IMR-90 (cell line): ENCODE measurements at regions not wholly inside any gene's neighbourhood (a gene's known extent, or its start where the extent isn't known, plus 50 kb on each side); places are given as distances from the start of the nearest gene placed in this dataset.

Experiments
- ATAC-seq: fragments of 200-7000 bp; cut with Tn5 transposase; 2 replicates; pipeline ENCODE4 v1.9.1; 2020; ENCODE audit warnings: low read depth, mild to moderate bottlenecking, moderate library complexity
- BruUV-seq: library from RNA; stranded (reverse); fragments of 400-500 nt; replicated peaks from 2 replicates; lab custom pipeline; 2021; lab: Mats Ljungman, UMichigan
- CTCF ChIA-PET: fragments of 300-600 bp; formaldehyde crosslinking; extraction: SDS; loops from one replicate; lab custom pipeline; 2021; ENCODE audit warnings: antibody characterized with exemption; lab: Yijun Ruan, JAX
- POLR2A ChIA-PET: fragments of 300-600 bp; sonication (Branson Sonifier 250); formaldehyde crosslinking; loops from one replicate; lab custom pipeline; 2022; ENCODE audit warnings: antibody characterized with exemption; ENCODE audit not compliant: unreplicated experiment; lab: Charles Lee
- DNase-seq: peaks from one replicate; pipeline ENCODE4 v3.0.0; 2013
- H2AFZ ChIP-seq: replicated peaks from 2 replicates; pipeline ENCODE3; 2013; ENCODE audit warnings: low read length, mild to moderate bottlenecking; ENCODE audit not compliant: poor library complexity
- H2AK5ac ChIP-seq: 2 replicates; pipeline ENCODE4 v1.6.1; 2013; ENCODE audit warnings: low read depth, low read length, inconsistent platforms
- H2AK9ac ChIP-seq: replicated peaks from 2 replicates; pipeline ENCODE3; 2013; ENCODE audit warnings: mild to moderate bottlenecking, low read depth, low read length, moderate library complexity; ENCODE audit not compliant: poor library complexity
- H2BK120ac ChIP-seq: 2 replicates; pipeline ENCODE4 v1.6.1; 2013; ENCODE audit warnings: low read depth, low read length, inconsistent platforms
- H2BK15ac ChIP-seq: 3 replicates; pipeline ENCODE4 v1.6.1; 2013; ENCODE audit warnings: low read depth, low read length, inconsistent platforms
- H2BK20ac ChIP-seq: 2 replicates; pipeline ENCODE4 v1.6.1; 2013; ENCODE audit warnings: low read depth, mild to moderate bottlenecking, inconsistent platforms, low read length, moderate library complexity
- H2BK5ac ChIP-seq: 2 replicates; pipeline ENCODE4 v1.6.1; 2013; ENCODE audit warnings: mild to moderate bottlenecking, low read depth, low read length, inconsistent platforms; ENCODE audit not compliant: poor library complexity, severe bottlenecking
- H3K14ac ChIP-seq: replicated peaks from 2 replicates; pipeline ENCODE4 v1.6.1; 2013; ENCODE audit warnings: low read depth, low read length, inconsistent platforms
- H3K18ac ChIP-seq: 2 replicates; pipeline ENCODE4 v1.6.1; 2013; ENCODE audit warnings: low read depth, low read length, control low read depth
- H3K23ac ChIP-seq: 2 replicates; pipeline ENCODE4 v1.6.1; 2013; ENCODE audit warnings: low read depth, low read length, inconsistent platforms
- H3K27ac ChIP-seq: 2 replicates; pipeline ENCODE4 v1.5.1; 2013; ENCODE audit warnings: mild to moderate bottlenecking, control low read depth, low read length; ENCODE audit not compliant: insufficient read depth
- H3K27me3 ChIP-seq: 2 replicates; pipeline ENCODE4 v1.6.1; 2013; ENCODE audit warnings: low read length; ENCODE audit not compliant: control insufficient read depth, insufficient read depth
- H3K36me3 ChIP-seq: 2 replicates; pipeline ENCODE4 v1.6.1; 2013; ENCODE audit warnings: low read length, mixed read lengths; ENCODE audit not compliant: control insufficient read depth, insufficient read depth
- H3K4ac ChIP-seq: 2 replicates; pipeline ENCODE4 v1.6.1; 2013; ENCODE audit warnings: low read depth, low read length, inconsistent platforms
- H3K4me1 ChIP-seq: 2 replicates; pipeline ENCODE4 v1.6.1; 2013; ENCODE audit warnings: low read length, mixed read lengths; ENCODE audit not compliant: control insufficient read depth, insufficient read depth
- H3K4me2 ChIP-seq: 2 replicates; pipeline ENCODE4 v1.6.1; 2013; ENCODE audit warnings: low read depth, mild to moderate bottlenecking, control low read depth, low read length, moderate library complexity
- H3K4me3 ChIP-seq: 2 replicates; pipeline ENCODE4 v1.5.1; 2013; ENCODE audit warnings: low read depth, mild to moderate bottlenecking, control low read depth, low read length, moderate library complexity; ENCODE audit not compliant: insufficient read depth
- H3K56ac ChIP-seq: 2 replicates; pipeline ENCODE4 v1.6.1; 2013; ENCODE audit warnings: low read length, inconsistent platforms; ENCODE audit not compliant: insufficient read depth; ENCODE audit errors: extremely low read depth
- H3K79me1 ChIP-seq, 2 experiments: 2 replicates each; pipeline ENCODE4 v1.6.1; 2013; ENCODE audit warnings: low read length in 2 of 2, inconsistent platforms in 1 of 2, low read depth in 1 of 2
- H3K9ac ChIP-seq: 2 replicates; pipeline ENCODE4 v1.6.1; 2013; ENCODE audit warnings: low read depth, low read length, control low read depth
- H3K9me1 ChIP-seq: 2 replicates; pipeline ENCODE4 v1.6.1; 2013; ENCODE audit warnings: low read length, inconsistent platforms; ENCODE audit not compliant: insufficient read depth
- H3K9me3 ChIP-seq: 2 replicates; pipeline ENCODE4 v1.6.1; 2013; ENCODE audit warnings: low read length; ENCODE audit not compliant: control insufficient read depth, insufficient read depth
- H4K20me1 ChIP-seq: 2 replicates; pipeline ENCODE4 v1.6.1; 2013; ENCODE audit warnings: low read length, inconsistent platforms; ENCODE audit not compliant: insufficient read depth
- H4K5ac ChIP-seq: 2 replicates; pipeline ENCODE4 v1.6.1; 2013; ENCODE audit warnings: mild to moderate bottlenecking, low read depth, low read length, control low read depth
- H4K8ac ChIP-seq, 2 experiments: 2 replicates each; pipeline ENCODE4 v1.6.1; 2013; ENCODE audit warnings: low read depth in 2 of 2, low read length in 2 of 2, control low read depth in 1 of 2, inconsistent platforms in 1 of 2
- H4K91ac ChIP-seq: 2 replicates; pipeline ENCODE4 v1.6.1; 2013; ENCODE audit warnings: low read depth, low read length, inconsistent platforms; ENCODE audit not compliant: insufficient read depth
- BHLHE40 ChIP-seq: fragments of 150-350 bp; IDR thresholded peaks from 2 replicates; pipeline ENCODE4 v1.6.1; 2016; ENCODE audit warnings: mild to moderate bottlenecking, low read depth, low read length
- CEBPB ChIP-seq: IDR thresholded peaks from 2 replicates; pipeline ENCODE4 v1.6.1; 2012; ENCODE audit warnings: low read depth, low read length, improper control_type of control experiment
- CHD1 ChIP-seq: IDR thresholded peaks from 2 replicates; pipeline ENCODE4 v1.6.1; 2012; ENCODE audit warnings: low read depth, low read length, improper control_type of control experiment
- CTCF ChIP-seq: conservative IDR thresholded peaks from 2 replicates; pipeline ENCODE4 v1.5.1; 2012; ENCODE audit warnings: mild to moderate bottlenecking, low read depth, low read length, improper control_type of control experiment
- ELK1 ChIP-seq: fragments of 150-350 bp; IDR thresholded peaks from 2 replicates; pipeline ENCODE4 v1.6.1; 2016; ENCODE audit warnings: low read depth, mild to moderate bottlenecking, low read length, moderate library complexity, borderline replicate concordance
- FOS ChIP-seq: fragments of 150-350 bp; IDR thresholded peaks from 2 replicates; pipeline ENCODE4 v1.6.1; 2016; ENCODE audit warnings: low read depth, low read length
- MAFK ChIP-seq: IDR thresholded peaks from 2 replicates; pipeline ENCODE4 v1.6.1; 2012; ENCODE audit warnings: low read depth, low read length, improper control_type of control experiment
- MAZ ChIP-seq: IDR thresholded peaks from 2 replicates; pipeline ENCODE4 v1.6.1; 2012; ENCODE audit warnings: low read depth, mild to moderate bottlenecking, low read length, improper control_type of control experiment, moderate library complexity, borderline replicate concordance
- MXI1 ChIP-seq: IDR thresholded peaks from 2 replicates; pipeline ENCODE4 v1.6.1; 2012; ENCODE audit warnings: low read depth, mild to moderate bottlenecking, low read length, moderate library complexity, borderline replicate concordance
- NFE2L2 ChIP-seq: fragments of 150-350 bp; IDR thresholded peaks from 2 replicates; pipeline ENCODE4 v1.6.1; 2016; ENCODE audit warnings: low read depth, mild to moderate bottlenecking, low read length
- POLR2A ChIP-seq: IDR thresholded peaks from 2 replicates; pipeline ENCODE4 v1.6.1; 2012; ENCODE audit warnings: mild to moderate bottlenecking, low read depth, low read length
- RAD21 ChIP-seq: IDR thresholded peaks from 2 replicates; pipeline ENCODE4 v1.6.1; 2012; ENCODE audit warnings: low read length, improper control_type of control experiment
- RCOR1 ChIP-seq: IDR thresholded peaks from 2 replicates; pipeline ENCODE4 v1.6.1; 2012; ENCODE audit warnings: mild to moderate bottlenecking, low read length, improper control_type of control experiment; ENCODE audit not compliant: insufficient replicate concordance
- RFX5 ChIP-seq: IDR thresholded peaks from 2 replicates; pipeline ENCODE4 v1.8.0; 2012; ENCODE audit warnings: low read depth, mild to moderate bottlenecking, low read length, moderate library complexity
- SMC3 ChIP-seq: fragments of 150-350 bp; IDR thresholded peaks from 2 replicates; pipeline ENCODE4 v1.6.1; 2016; ENCODE audit warnings: low read depth, mild to moderate bottlenecking, antibody characterized with exemption, low read length, moderate library complexity
- USF2 ChIP-seq: fragments of 150-350 bp; IDR thresholded peaks from 2 replicates; pipeline ENCODE4 v1.6.1; 2017; ENCODE audit warnings: mild to moderate bottlenecking, antibody characterized with exemption, low read length, low read depth
- WGBS, 2 experiments: methylation state at CpG; one replicate each; pipeline versions ENCODE4 v1.1.5 to v1.1.7; 2013; ENCODE audit warnings: missing lambda C conversion rate in 2 of 2; ENCODE audit not compliant: insufficient read length in 1 of 2; ENCODE audit errors: extremely low coverage in 2 of 2; 5-methylcytosine and 5-hydroxymethylcytosine counted together
- dilution Hi-C: fragments of 300-500 bp; cut with HindIII; formaldehyde crosslinking; loops from one replicate; pipeline ENCODE4 v1.14.3; 2018; ENCODE audit warnings: low sequenced_read_pairs; ENCODE audit not compliant: unreplicated experiment
- in situ Hi-C: fragments of 300-500 bp; cut with MboI; formaldehyde crosslinking; loops from 3 replicates; pipeline ENCODE4 v1.14.3; 2019; ENCODE audit warnings: low sequenced_read_pairs, inconsistent platforms, mixed read lengths
- intact Hi-C: fragments of 100-400 bp; cut with micrococcal nuclease; formaldehyde crosslinking; loops from 2 replicates; pipeline ENCODE4 v1.10.0; 2022

- no peak overlapping the region for H2BK20ac ChIP-seq
- dilution Hi-C loops = no loop called here
- H3K14ac ChIP-seq = no peak overlapping the region
- peaks cover 3% of the 10 kb centered on the region; the same call in 1 of the 2 replicates for H3K9me1 ChIP-seq
- H4K20me1 ChIP-seq = no peaks in the 10 kb centered on the region
- H3K4me2 ChIP-seq = no peak overlapping the region
- H2BK120ac ChIP-seq = no peak overlapping the region
- H3K4me3 ChIP-seq = no peak overlapping the region
- no TSS peak for BruUV-seq
- H2BK5ac ChIP-seq = no peak overlapping the region
- no peak overlapping the region for H2AK5ac ChIP-seq
- H3K27me3 ChIP-seq = no peaks in the 10 kb centered on the region
- no peaks in the 10 kb centered on the region for H3K9me3 ChIP-seq
- H2BK15ac ChIP-seq = no peak overlapping the region
- DNase-seq = no peak
- ATAC-seq = no peak
- no peak overlapping the region for H3K27ac ChIP-seq
- H3K79me1 ChIP-seq = no peaks in the 10 kb centered on the region
- H3K9ac ChIP-seq = no peak overlapping the region
- WGBS, 2 experiments = 89% methylated on average over 3 of the region's 8 CpGs; no CpG with 5 or more reads in 1 of the 2 experiments
- no peak overlapping the region for H4K91ac ChIP-seq
- no peak overlapping the region for H4K5ac ChIP-seq
- no peak overlapping the region for H3K23ac ChIP-seq
- H4K8ac ChIP-seq = no peak overlapping the region
- in situ Hi-C loops = no loop called here
- no peak overlapping the region for H2AFZ ChIP-seq
- H2AK9ac ChIP-seq = no peak overlapping the region
- H3K56ac ChIP-seq = no peak overlapping the region
- no peak overlapping the region for H3K18ac ChIP-seq
- H3K4ac ChIP-seq = no peak overlapping the region
- intact Hi-C loops = no loop called here
- CTCF ChIA-PET = no interaction called here
- H3K4me1 ChIP-seq = peaks cover 6% of the 10 kb centered on the region
- POLR2A ChIA-PET = interaction anchor here (0.6 kb wide), 1 partner anchor 149 kb away, joined by 4 read pairs; no protein-coding TSS in a partner anchor
- H3K36me3 ChIP-seq = no peaks in the 10 kb centered on the region
- TF ChIP-seq RCOR1 (no peak), CHD1 (no peak), POLR2A (no peak), NFE2L2 (no peak), USF2 (no peak), BHLHE40 (no peak), MAFK (no peak), CEBPB (no peak), RFX5 (no peak), FOS (no peak), RAD21 (no peak), ELK1 (no peak), MXI1 (no peak), CTCF (no peak), MAZ (no peak), SMC3 (no peak)
Observed at GRCh38 chr1:234752927-234753326, 142.9 kb upstream of the IRF2BP2 start.
